ENCODE measurements at regions not wholly inside any gene's neighbourhood (a gene's known extent, or its start where the extent isn't known, plus 50 kb on each side); places are given as distances from the start of the nearest gene placed in this dataset.

DNA sequence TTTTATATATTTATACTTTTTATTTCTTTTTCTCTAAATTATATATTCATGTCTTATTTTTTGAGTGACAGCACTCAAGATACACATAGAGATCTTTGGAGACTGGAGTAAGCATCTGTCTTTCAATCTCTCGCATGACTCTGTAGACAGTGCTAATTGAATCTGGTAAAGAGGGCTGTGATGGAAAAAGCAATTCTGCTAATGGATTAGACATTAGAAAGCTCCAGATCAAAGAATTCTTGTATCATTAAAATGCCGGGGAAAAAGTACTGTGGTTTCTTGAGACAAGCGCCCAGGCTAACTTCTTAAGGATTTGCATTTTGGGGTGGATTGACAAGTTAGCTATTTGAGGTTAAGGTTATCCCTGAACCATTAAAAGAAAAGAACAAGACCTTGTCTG lies 383.1 kb upstream of the TNP1 start:
- TF ChIP-seq ZFX (IDR thresholded peaks at IDR 0.05; ENCODE audit: borderline replicate concordance): no peak
- TF ChIP-seq, protein P1, sequence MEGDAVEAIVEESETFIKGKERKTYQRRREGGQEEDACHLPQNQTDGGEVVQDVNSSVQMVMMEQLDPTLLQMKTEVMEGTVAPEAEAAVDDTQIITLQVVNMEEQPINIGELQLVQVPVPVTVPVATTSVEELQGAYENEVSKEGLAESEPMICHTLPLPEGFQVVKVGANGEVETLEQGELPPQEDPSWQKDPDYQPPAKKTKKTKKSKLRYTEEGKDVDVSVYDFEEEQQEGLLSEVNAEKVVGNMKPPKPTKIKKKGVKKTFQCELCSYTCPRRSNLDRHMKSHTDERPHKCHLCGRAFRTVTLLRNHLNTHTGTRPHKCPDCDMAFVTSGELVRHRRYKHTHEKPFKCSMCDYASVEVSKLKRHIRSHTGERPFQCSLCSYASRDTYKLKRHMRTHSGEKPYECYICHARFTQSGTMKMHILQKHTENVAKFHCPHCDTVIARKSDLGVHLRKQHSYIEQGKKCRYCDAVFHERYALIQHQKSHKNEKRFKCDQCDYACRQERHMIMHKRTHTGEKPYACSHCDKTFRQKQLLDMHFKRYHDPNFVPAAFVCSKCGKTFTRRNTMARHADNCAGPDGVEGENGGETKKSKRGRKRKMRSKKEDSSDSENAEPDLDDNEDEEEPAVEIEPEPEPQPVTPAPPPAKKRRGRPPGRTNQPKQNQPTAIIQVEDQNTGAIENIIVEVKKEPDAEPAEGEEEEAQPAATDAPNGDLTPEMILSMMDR (IDR thresholded peaks at IDR 0.05): no peak

DNA sequence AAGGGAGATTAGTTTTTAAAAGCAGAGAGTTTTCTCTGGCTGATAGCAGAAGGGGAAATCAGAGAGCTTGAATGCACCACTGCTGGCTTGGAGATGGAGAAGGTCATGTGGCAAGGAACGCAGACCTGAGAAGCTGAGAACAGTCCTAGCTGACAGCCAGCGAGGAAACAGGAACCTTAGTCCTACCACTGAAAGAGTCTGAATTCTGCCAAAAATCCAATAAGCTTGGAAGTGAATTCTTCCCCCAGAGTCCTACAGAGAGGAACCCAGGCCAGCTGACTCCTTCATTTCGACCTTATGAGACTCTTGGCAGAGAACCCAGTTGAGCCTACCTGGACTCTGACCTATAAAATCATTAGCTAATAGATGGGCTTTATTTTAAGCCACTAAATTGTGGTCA lies 371.9 kb upstream of the TNP1 start:
- no peak overlapping the region for H3K27ac ChIP-seq
- no peak for TF ChIP-seq ZFX (IDR thresholded peaks at IDR 0.05; ENCODE audit: borderline replicate concordance)
- TF ChIP-seq, protein P1 (IDR thresholded peaks at IDR 0.05): no peak

More for the DNA sequence above, 383.1 kb upstream of the TNP1 start:
- no peak overlapping the region for H3K27ac ChIP-seq

- H3K27ac ChIP-seq: no peak overlapping the region
- TF ChIP-seq ZFX (IDR thresholded peaks at IDR 0.05; ENCODE audit: borderline replicate concordance): no peak
- TF ChIP-seq, protein P1 (IDR thresholded peaks at IDR 0.05): no peak
These were observed 371.3 kb upstream of the TNP1 start for GRCh38 chr2:217231212-217231611.

GRCh38 chr2:217228732-217229131 lies 368.9 kb upstream of the TNP1 start:
- H3K27ac ChIP-seq: no peak overlapping the region
- no peak for TF ChIP-seq ZFX (IDR thresholded peaks at IDR 0.05; ENCODE audit: borderline replicate concordance)
- TF ChIP-seq, protein P1 (IDR thresholded peaks at IDR 0.05): no peak

DNA sequence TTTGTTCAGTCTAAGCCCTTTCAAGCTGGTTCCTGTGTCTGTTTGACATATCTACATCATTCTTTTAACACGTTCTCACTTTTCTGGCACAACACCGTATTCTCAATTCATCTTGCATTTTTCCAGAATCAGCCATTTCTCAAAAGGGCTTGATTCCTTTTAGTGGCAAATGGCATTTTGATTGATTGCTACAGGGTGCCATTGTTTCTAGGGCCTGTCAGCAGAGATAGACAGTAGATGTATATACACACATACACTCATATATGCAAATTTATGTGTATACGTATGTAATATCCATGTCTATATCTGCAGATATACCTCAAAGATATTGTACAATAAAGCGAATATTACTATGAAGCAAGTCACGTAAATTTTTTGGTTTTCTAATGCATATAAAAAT lies 367.9 kb upstream of the TNP1 start:
- TF ChIP-seq, protein P1 (IDR thresholded peaks at IDR 0.05): no peak
- TF ChIP-seq ZFX (IDR thresholded peaks at IDR 0.05; ENCODE audit: borderline replicate concordance): no peak
- no peak overlapping the region for H3K27ac ChIP-seq

GRCh38 chr2:217225596-217225995 lies 365.7 kb upstream of the TNP1 start:
- TF ChIP-seq, protein P1 (IDR thresholded peaks at IDR 0.05): no peak
- TF ChIP-seq ZFX (IDR thresholded peaks at IDR 0.05; ENCODE audit: borderline replicate concordance): no peak
- H3K27ac ChIP-seq: no peak overlapping the region

GRCh38 chr2:217223222-217223930 lies 363.5 kb upstream of the TNP1 start:
- TF ChIP-seq ZFX (IDR thresholded peaks at IDR 0.05; ENCODE audit: borderline replicate concordance): no peak
- TF ChIP-seq, protein P1 (IDR thresholded peaks at IDR 0.05): no peak
- H3K27ac ChIP-seq: no peak overlapping the region
